Nephron progenitor cell (in vitro differentiated cells): ENCODE measurements at regions not wholly inside any gene's neighbourhood (a gene's known extent, or its start where the extent isn't known, plus 50 kb on each side); places are given as distances from the start of the nearest gene placed in this dataset.

Source experiments
- DNase-seq: peaks from one replicate; pipeline ENCODE4 v3.0.0; 2021
- H3K27ac Mint-ChIP-seq: 2 replicates; pipeline ENCODE4 v1.8.0; 2021; ENCODE audit warnings: mild to moderate bottlenecking, moderate library complexity, mixed read lengths
- H3K27me3 Mint-ChIP-seq: 2 replicates; pipeline ENCODE4 v1.8.0; 2021; ENCODE audit warnings: mild to moderate bottlenecking, low read depth, mixed read lengths; ENCODE audit not compliant: poor library complexity
- H3K36me3 Mint-ChIP-seq: 2 replicates; pipeline ENCODE4 v1.8.0; 2021; ENCODE audit warnings: low read depth, mixed read lengths
- H3K4me1 Mint-ChIP-seq: 2 replicates; pipeline ENCODE4 v1.8.0; 2021; ENCODE audit warnings: mixed read lengths
- H3K4me3 Mint-ChIP-seq: 2 replicates; pipeline ENCODE4 v1.8.0; 2021; ENCODE audit warnings: mild to moderate bottlenecking, moderate library complexity, mixed read lengths
- H3K9me3 Mint-ChIP-seq: 2 replicates; pipeline ENCODE4 v1.8.0; 2021; ENCODE audit warnings: mild to moderate bottlenecking, moderate library complexity, mixed read lengths
- CTCF ChIP-seq: fragments of 200-600 bp; sonication (generic); IDR thresholded peaks from 2 replicates; pipeline ENCODE4 v1.5.0; 2021; ENCODE audit warnings: antibody characterized with exemption

- no peak overlapping the region for H3K4me3 Mint-ChIP-seq
- H3K36me3 Mint-ChIP-seq: no peaks in the 10 kb centered on the region
- peaks cover 24% of the 10 kb centered on the region for H3K27me3 Mint-ChIP-seq
- H3K9me3 Mint-ChIP-seq: peaks cover 22% of the 10 kb centered on the region
- no peak for TF ChIP-seq CTCF
- H3K27ac Mint-ChIP-seq: no peak overlapping the region
- DNase-seq: no peak
- H3K4me1 Mint-ChIP-seq: no peaks in the 10 kb centered on the region
These were observed 476.8 kb upstream of the B3GAT1 start for GRCh38 chr11:134888821-134889220.

- Mint-ChIP-seq H3K27me3 (peaks cover 29% of the 10 kb centered on the region), H3K4me1 (no peaks in the 10 kb centered on the region), H3K4me3 (no peak overlapping the region), H3K9me3 (peaks cover 20% of the 10 kb centered on the region), H3K27ac (no peak overlapping the region), H3K36me3 (no peaks in the 10 kb centered on the region)
- no peak for TF ChIP-seq CTCF
- DNase-seq: no peak
These were observed 475.9 kb upstream of the B3GAT1 start for GRCh38 chr11:134887896-134888295.

GRCh38 chr11:134883484-134883883, 471.4 kb upstream of the B3GAT1 start:
- peaks cover 4% of the 10 kb centered on the region for H3K9me3 Mint-ChIP-seq
- no peak for DNase-seq
- no peak overlapping the region for H3K4me3 Mint-ChIP-seq
- H3K36me3 Mint-ChIP-seq: no peaks in the 10 kb centered on the region
- H3K27me3 Mint-ChIP-seq: peaks cover 31% of the 10 kb centered on the region
- no peak overlapping the region for H3K27ac Mint-ChIP-seq
- H3K4me1 Mint-ChIP-seq: peaks cover 14% of the 10 kb centered on the region
- TF ChIP-seq CTCF: no peak

GRCh38 chr11:134882671-134883297, 470.7 kb upstream of the B3GAT1 start:
- Mint-ChIP-seq H3K36me3 (no peaks in the 10 kb centered on the region), H3K27ac (no peak overlapping the region), H3K27me3 (peaks cover 30% of the 10 kb centered on the region), H3K4me3 (no peak overlapping the region), H3K9me3 (peaks cover 4% of the 10 kb centered on the region), H3K4me1 (peaks cover 14% of the 10 kb centered on the region)
- DNase-seq: no peak
- no peak for TF ChIP-seq CTCF

GRCh38 chr11:134882141-134882540, 470.1 kb upstream of the B3GAT1 start:
- DNase-seq: no peak
- TF ChIP-seq CTCF: no peak
- Mint-ChIP-seq H3K36me3 (no peaks in the 10 kb centered on the region), H3K27me3 (peaks cover 33% of the 10 kb centered on the region), H3K4me3 (no peak overlapping the region), H3K9me3 (peaks cover 4% of the 10 kb centered on the region), H3K4me1 (peaks cover 14% of the 10 kb centered on the region), H3K27ac (no peak overlapping the region)

- no peak for TF ChIP-seq CTCF
- DNase-seq: no peak
- H3K4me3 Mint-ChIP-seq: no peak overlapping the region
- no peak overlapping the region for H3K27ac Mint-ChIP-seq
- peaks cover 3% of the 10 kb centered on the region for H3K9me3 Mint-ChIP-seq
- peaks cover 31% of the 10 kb centered on the region for H3K27me3 Mint-ChIP-seq
- no peaks in the 10 kb centered on the region for H3K36me3 Mint-ChIP-seq
- peaks cover 18% of the 10 kb centered on the region for H3K4me1 Mint-ChIP-seq
These were observed 468.7 kb upstream of the B3GAT1 start for GRCh38 chr11:134880788-134881187.
